PC-3 (cell line): ENCODE measurements at regions not wholly inside any gene's neighbourhood (a gene's known extent, or its start where the extent isn't known, plus 50 kb on each side); places are given as distances from the start of the nearest gene placed in this dataset.

ENCODE experiments used
- ATAC-seq: fragments of 200-7000 bp; cut with Tn5 transposase; 2 replicates; pipeline ENCODE4 v1.9.1; 2020; ENCODE audit warnings: mild to moderate bottlenecking, moderate library complexity
- BruUV-seq: library from RNA; stranded (reverse); fragments of 400-500 nt; replicated peaks from 2 replicates; lab custom pipeline; 2021; lab: Mats Ljungman, UMichigan
- CTCF ChIA-PET: fragments of 300-600 bp; sonication (Branson Sonifier 250); formaldehyde crosslinking; loops from one replicate; lab custom pipeline; 2022; ENCODE audit warnings: antibody characterized with exemption; lab: Charles Lee
- POLR2A ChIA-PET: fragments of 300-600 bp; sonication (Branson Sonifier 250); formaldehyde crosslinking; loops from one replicate; lab custom pipeline; 2022; ENCODE audit warnings: antibody characterized with exemption; ENCODE audit not compliant: unreplicated experiment; lab: Charles Lee
- DNase-seq: peaks from one replicate; pipeline ENCODE4 v3.0.0-alpha.2; 2015
- H2AFZ ChIP-seq: fragments of 300-600 bp; sonication (generic); 2 replicates; pipeline ENCODE4 v1.6.0; 2016; ENCODE audit warnings: antibody characterized with exemption, low read length
- H3F3A ChIP-seq: fragments of 300-600 bp; sonication (generic); one replicate; pipeline ENCODE4 v1.6.0; 2017; ENCODE audit warnings: antibody characterized with exemption, low read length, control low read depth, mild to moderate bottlenecking; ENCODE audit not compliant: unreplicated experiment
- H3K27ac ChIP-seq: fragments of 300-600 bp; sonication (generic); 2 replicates; pipeline ENCODE4 v1.5.1; 2016; ENCODE audit warnings: mild to moderate bottlenecking, low read length
- H3K27me3 ChIP-seq: fragments of 300-600 bp; sonication (generic); 2 replicates; pipeline ENCODE4 v1.6.1; 2016; ENCODE audit warnings: low read length, mixed read lengths
- H3K36me3 ChIP-seq: fragments of 300-600 bp; sonication (generic); 2 replicates; pipeline ENCODE4 v1.6.1; 2016; ENCODE audit warnings: low read depth, mixed run types, low read length, mixed read lengths
- H3K4me1 ChIP-seq: fragments of 300-600 bp; sonication (generic); 2 replicates; pipeline ENCODE4 v1.5.1; 2016; ENCODE audit warnings: low read length; ENCODE audit not compliant: insufficient read depth
- H3K4me2 ChIP-seq: fragments of 300-600 bp; sonication (generic); 2 replicates; pipeline ENCODE4 v1.6.0; 2016; ENCODE audit warnings: low read length
- H3K4me3 ChIP-seq: fragments of 300-600 bp; sonication (generic); 2 replicates; pipeline ENCODE4 v1.5.1; 2016; ENCODE audit warnings: mild to moderate bottlenecking, low read length, mixed read lengths
- H3K79me2 ChIP-seq: fragments of 300-600 bp; sonication (generic); 2 replicates; pipeline ENCODE4 v1.6.1; 2017; ENCODE audit warnings: low read length, mixed read lengths
- H3K9ac ChIP-seq: fragments of 300-600 bp; sonication (generic); 2 replicates; pipeline ENCODE4 v1.6.0; 2016; ENCODE audit warnings: mild to moderate bottlenecking, low read length
- H3K9me2 ChIP-seq: fragments of 300-600 bp; sonication (generic); replicated peaks from 2 replicates; pipeline ENCODE4 v1.6.1; 2016; ENCODE audit warnings: mixed run types, low read length, mixed read lengths
- H3K9me3 ChIP-seq: fragments of 300-600 bp; sonication (generic); 2 replicates; pipeline ENCODE4 v1.6.1; 2016; ENCODE audit warnings: low read length, mixed read lengths
- H4K20me1 ChIP-seq: fragments of 300-600 bp; sonication (generic); 2 replicates; pipeline ENCODE4 v1.6.1; 2016; ENCODE audit warnings: low read length, mixed read lengths
- EZH2 ChIP-seq: fragments of 300-600 bp; sonication (generic); IDR thresholded peaks from one replicate; pipeline ENCODE4 v1.6.1; 2017; ENCODE audit warnings: antibody characterized with exemption, mild to moderate bottlenecking, low read length; ENCODE audit not compliant: unreplicated experiment
- EZH2phosphoT487 ChIP-seq: fragments of 300-600 bp; sonication (generic); IDR thresholded peaks from 2 replicates; pipeline ENCODE4 v1.6.1; 2018; ENCODE audit warnings: mild to moderate bottlenecking, antibody characterized with exemption, low read length, borderline replicate concordance
- intact Hi-C: fragments of 100-400 bp; cut with micrococcal nuclease; formaldehyde crosslinking; loops from 2 replicates; pipeline ENCODE4 v1.9.0; 2023
- TF ChIP-seq, protein P1 (sequence below): fragments of 300-600 bp; sonication (generic); conservative IDR thresholded peaks from 2 replicates; pipeline ENCODE4 v1.5.1; 2017; ENCODE audit warnings: antibody characterized with exemption, low read depth, mild to moderate bottlenecking, low read length

DNA sequence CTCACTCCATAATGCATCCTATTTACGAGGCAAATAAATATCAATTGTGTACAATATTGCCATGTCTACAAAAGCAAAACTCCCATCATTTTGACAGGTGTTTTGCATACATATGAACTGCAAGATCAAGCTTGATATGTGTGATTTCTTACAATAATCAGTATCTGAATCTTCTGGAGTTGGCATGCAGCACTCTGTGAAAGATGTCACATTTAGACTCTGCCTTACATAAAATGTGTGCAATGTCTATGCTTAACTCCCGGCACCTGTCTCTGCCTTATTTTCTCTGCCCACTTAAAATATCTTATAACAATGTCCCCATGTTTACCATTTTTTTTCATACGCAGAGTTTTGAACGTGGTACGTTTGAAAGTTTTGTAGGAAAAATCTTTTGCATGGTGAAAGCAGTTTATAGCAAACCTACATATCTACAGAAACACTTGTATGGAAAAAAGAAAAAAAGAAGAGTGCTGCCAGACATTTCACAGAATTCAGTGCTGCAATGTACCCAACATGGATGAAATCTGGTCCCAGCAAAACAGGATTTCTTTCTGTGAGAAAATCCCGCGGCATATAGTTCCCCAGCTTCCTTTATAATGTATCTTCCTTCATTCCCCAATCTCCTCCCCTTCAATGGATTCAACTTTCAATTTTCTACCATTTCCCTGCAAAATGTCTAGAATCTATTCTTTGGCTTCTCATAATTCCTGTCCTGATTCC lies 114.1 kb upstream of the NRP1 start:
- H3K79me2 ChIP-seq = no peaks in the 10 kb centered on the region
- no peaks in the 10 kb centered on the region for H4K20me1 ChIP-seq
- intact Hi-C loops = no loop called here
- no peak overlapping the region for H2AFZ ChIP-seq
- H3K9ac ChIP-seq = no peak overlapping the region
- CTCF ChIA-PET = no interaction called here
- peaks cover 13% of the 10 kb centered on the region for H3K9me2 ChIP-seq
- no peak for ATAC-seq
- H3K27me3 ChIP-seq = no peaks in the 10 kb centered on the region
- POLR2A ChIA-PET = no interaction called here
- peaks cover 11% of the 10 kb centered on the region for H3F3A ChIP-seq
- BruUV-seq = no TSS peak
- H3K27ac ChIP-seq = no peak overlapping the region
- no peak overlapping the region for H3K4me2 ChIP-seq
- peaks cover 14% of the 10 kb centered on the region for H3K4me1 ChIP-seq
- H3K4me3 ChIP-seq = no peak overlapping the region
- no peak for DNase-seq
- TF ChIP-seq EZH2phosphoT487 (no peak), EZH2 (no peak)
- TF ChIP-seq, protein P1, sequence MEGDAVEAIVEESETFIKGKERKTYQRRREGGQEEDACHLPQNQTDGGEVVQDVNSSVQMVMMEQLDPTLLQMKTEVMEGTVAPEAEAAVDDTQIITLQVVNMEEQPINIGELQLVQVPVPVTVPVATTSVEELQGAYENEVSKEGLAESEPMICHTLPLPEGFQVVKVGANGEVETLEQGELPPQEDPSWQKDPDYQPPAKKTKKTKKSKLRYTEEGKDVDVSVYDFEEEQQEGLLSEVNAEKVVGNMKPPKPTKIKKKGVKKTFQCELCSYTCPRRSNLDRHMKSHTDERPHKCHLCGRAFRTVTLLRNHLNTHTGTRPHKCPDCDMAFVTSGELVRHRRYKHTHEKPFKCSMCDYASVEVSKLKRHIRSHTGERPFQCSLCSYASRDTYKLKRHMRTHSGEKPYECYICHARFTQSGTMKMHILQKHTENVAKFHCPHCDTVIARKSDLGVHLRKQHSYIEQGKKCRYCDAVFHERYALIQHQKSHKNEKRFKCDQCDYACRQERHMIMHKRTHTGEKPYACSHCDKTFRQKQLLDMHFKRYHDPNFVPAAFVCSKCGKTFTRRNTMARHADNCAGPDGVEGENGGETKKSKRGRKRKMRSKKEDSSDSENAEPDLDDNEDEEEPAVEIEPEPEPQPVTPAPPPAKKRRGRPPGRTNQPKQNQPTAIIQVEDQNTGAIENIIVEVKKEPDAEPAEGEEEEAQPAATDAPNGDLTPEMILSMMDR = no peak
- no peaks in the 10 kb centered on the region for H3K36me3 ChIP-seq
- peaks cover 7% of the 10 kb centered on the region; the same call in 1 of the 2 replicates for H3K9me3 ChIP-seq

DNA sequence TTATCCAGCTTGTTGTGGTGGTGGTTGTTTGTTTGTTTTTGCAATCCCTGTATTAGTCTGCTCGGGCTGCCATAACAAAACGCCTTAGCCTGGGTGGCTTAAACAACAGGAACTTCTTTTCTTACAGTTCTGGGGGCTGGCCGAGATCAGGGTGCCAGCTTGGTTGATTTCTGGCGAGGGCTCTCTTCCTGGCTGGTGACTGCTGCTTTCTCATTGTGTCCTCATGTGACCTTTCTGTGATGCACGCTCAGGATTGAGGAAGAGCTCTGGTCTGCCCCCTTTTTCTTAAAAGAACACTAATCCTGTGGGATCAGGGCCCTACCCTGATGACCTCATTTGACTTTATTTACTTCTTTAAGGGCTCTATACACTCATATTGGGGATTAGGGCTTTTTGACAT lies 107.1 kb upstream of the NRP1 start:
- BruUV-seq = no TSS peak
- CTCF ChIA-PET = no interaction called here
- Histone ChIP-seq H3K9me2 (peaks cover 13% of the 10 kb centered on the region), H3K4me1 (no peaks in the 10 kb centered on the region), H4K20me1 (no peaks in the 10 kb centered on the region), H3K27ac (no peak overlapping the region), H3K79me2 (no peaks in the 10 kb centered on the region), H3K9me3 (no peaks in the 10 kb centered on the region), H3K4me3 (no peak overlapping the region), H3K27me3 (no peaks in the 10 kb centered on the region), H3F3A (no peaks in the 10 kb centered on the region), H3K4me2 (no peak overlapping the region), H2AFZ (0 out of 2 replicates have a peak overlapping the region, but pooled peaks have one; percentile 1), H3K9ac (no peak overlapping the region), H3K36me3 (no peaks in the 10 kb centered on the region)
- peak; percentile 42 for DNase-seq
- POLR2A ChIA-PET = interaction anchor here (0.5 kb wide), 1 partner anchor 1051 kb away, joined by 7 read pairs; no protein-coding TSS in a partner anchor
- intact Hi-C loops = no loop called here
- no peak for TF ChIP-seq EZH2
- TF ChIP-seq, protein P1 = no peak
- TF ChIP-seq EZH2phosphoT487 = no peak
- ATAC-seq = peak; percentile 20; the same call in 1 of the 2 replicates

DNA sequence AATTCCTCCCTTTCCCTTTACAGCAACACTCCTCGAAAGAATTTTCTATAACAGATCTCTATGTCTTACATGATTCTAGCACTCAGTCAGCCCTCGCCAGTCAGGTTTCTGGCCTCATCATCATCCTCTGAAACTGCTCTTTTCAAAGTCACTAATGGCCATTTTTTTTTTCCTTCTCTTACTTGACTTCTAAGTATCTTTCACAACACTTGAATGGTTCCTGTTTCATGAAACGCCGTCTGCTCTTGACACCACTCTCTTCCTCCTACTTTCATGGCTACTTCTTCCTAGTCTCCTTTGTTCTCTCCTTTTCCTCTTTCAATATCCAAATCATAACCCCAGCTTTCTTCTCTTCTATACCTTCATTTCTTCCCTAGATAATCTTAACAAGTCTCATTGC lies 100.5 kb upstream of the NRP1 start:
- H3K9me3 ChIP-seq = no peaks in the 10 kb centered on the region
- H3K4me2 ChIP-seq = no peak overlapping the region
- H3K27me3 ChIP-seq = no peaks in the 10 kb centered on the region
- ChIA-PET CTCF (no interaction called here), POLR2A (no interaction called here)
- H3K4me3 ChIP-seq = no peak overlapping the region
- no peaks in the 10 kb centered on the region for H4K20me1 ChIP-seq
- H3K27ac ChIP-seq = no peak overlapping the region
- H3K9ac ChIP-seq = no peak overlapping the region
- H3K36me3 ChIP-seq = no peaks in the 10 kb centered on the region
- H3F3A ChIP-seq = no peaks in the 10 kb centered on the region
- BruUV-seq = no TSS peak
- DNase-seq (no peak), ATAC-seq (no peak)
- H3K79me2 ChIP-seq = no peaks in the 10 kb centered on the region
- H3K9me2 ChIP-seq = no peaks in the 10 kb centered on the region; the same call in 1 of the 2 replicates
- no peaks in the 10 kb centered on the region for H3K4me1 ChIP-seq
- peak overlapping the region; percentile 1; the same call in 1 of the 2 replicates for H2AFZ ChIP-seq
- intact Hi-C loops = no loop called here
- TF ChIP-seq, protein P1 = no peak
- TF ChIP-seq EZH2 = no peak
- no peak for TF ChIP-seq EZH2phosphoT487
